22Rv1 (cell line): ENCODE measurements at regions not wholly inside any gene's neighbourhood (a gene's known extent, or its start where the extent isn't known, plus 50 kb on each side); places are given as distances from the start of the nearest gene placed in this dataset.
"Not testable (repeated sequence)": the region's sequence is repeated elsewhere in the genome, so short reads cannot be mapped to it uniquely, and the experiment has no call there.

Source experiments
- ZFX ChIP-seq: fragments of 450-650 bp; IDR thresholded peaks from 2 replicates; pipeline ENCODE4 v1.6.1; 2017; ENCODE audit warnings: antibody characterized with exemption, borderline replicate concordance
- TF ChIP-seq, protein P1 (sequence below): fragments of 450-650 bp; IDR thresholded peaks from 2 replicates; pipeline ENCODE4 v1.5.1; 2017; ENCODE audit warnings: mild to moderate bottlenecking

DNA sequence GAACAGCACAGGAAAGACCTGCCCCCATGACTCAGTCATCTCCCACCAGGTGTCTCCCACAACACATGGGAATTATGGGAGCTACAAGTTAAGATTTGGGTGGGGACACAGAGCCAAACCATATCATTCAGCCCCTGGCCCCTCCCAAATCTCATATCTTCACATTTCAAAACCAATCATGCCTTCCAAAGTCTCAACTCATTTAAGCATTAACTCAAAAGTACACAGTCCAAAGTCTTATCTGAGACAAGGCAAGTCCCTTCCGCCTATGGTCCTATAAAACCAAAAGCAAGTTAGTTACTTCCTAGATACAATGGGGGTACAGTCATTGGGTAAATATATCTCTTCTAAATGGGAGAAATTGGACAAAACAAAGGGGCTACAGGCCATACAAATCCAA lies 88.4 kb downstream of the OLFM4 start:
- TF ChIP-seq, protein P1, sequence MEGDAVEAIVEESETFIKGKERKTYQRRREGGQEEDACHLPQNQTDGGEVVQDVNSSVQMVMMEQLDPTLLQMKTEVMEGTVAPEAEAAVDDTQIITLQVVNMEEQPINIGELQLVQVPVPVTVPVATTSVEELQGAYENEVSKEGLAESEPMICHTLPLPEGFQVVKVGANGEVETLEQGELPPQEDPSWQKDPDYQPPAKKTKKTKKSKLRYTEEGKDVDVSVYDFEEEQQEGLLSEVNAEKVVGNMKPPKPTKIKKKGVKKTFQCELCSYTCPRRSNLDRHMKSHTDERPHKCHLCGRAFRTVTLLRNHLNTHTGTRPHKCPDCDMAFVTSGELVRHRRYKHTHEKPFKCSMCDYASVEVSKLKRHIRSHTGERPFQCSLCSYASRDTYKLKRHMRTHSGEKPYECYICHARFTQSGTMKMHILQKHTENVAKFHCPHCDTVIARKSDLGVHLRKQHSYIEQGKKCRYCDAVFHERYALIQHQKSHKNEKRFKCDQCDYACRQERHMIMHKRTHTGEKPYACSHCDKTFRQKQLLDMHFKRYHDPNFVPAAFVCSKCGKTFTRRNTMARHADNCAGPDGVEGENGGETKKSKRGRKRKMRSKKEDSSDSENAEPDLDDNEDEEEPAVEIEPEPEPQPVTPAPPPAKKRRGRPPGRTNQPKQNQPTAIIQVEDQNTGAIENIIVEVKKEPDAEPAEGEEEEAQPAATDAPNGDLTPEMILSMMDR, result not testable (repeated sequence)
- TF ChIP-seq ZFX, result not testable (repeated sequence)
